GM12892 (cell line): ENCODE measurements at regions not wholly inside any gene's neighbourhood (a gene's known extent, or its start where the extent isn't known, plus 50 kb on each side); places are given as distances from the start of the nearest gene placed in this dataset.

Experiments
- POLR2A ChIP-seq: IDR thresholded peaks from 2 replicates; pipeline ENCODE4 v1.6.1; 2011; ENCODE audit warnings: low read depth, low read length, control low read depth
- POLR2AphosphoS5 ChIP-seq: IDR thresholded peaks from 2 replicates; pipeline ENCODE4 v1.6.1; 2011; ENCODE audit warnings: low read depth, low read length, control low read depth

DNA sequence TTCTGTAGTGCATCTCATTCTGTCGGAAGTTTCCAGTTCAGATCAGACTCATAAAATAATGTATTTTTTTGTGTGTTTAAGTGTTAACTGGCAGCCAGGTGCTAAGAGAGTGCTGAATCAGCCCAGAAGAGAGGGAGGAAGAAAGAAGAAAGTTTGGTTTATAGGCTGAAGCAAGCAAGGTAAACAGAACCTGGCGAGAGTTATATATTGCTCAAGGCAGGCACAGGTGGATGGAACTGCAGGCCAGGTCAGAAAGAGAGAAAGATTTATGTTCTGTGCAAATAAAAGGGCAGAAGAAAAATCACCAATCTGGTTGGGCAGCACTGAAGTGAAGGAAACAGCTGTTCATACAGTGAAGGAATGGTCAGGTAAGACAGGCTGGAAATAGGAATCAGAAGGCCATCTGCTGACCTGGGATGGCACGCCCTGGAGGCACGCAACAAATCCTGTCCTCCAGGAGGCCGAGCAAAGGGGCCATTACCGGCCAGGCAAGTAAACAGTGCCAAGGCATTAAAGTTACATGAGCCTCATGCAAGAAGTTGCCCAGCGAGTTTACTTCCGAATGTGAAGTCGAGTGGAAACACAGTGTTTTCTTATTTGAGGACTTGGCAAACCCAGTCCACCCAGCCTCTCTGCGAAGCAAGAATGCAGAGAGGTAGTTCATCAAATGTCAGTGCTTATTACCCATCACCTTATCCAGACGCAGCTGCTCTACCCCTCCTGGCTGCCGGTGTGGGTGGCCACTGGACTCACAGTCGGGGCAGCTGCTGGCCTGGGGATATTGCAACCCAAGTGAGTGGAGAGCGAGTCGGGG is 309.8 kb downstream of the VPS13C start:
- TF ChIP-seq POLR2AphosphoS5 (no peak), POLR2A (no peak)
